T-helper 2 cell treated with Interferon-gamma antibody and Interleukin-4, amounts not matched to agents 5 μg/mL and 100 μg/mL, for 36 hours (primary cell): ENCODE measurements at regions not wholly inside any gene's neighbourhood (a gene's known extent, or its start where the extent isn't known, plus 50 kb on each side); places are given as distances from the start of the nearest gene placed in this dataset.

Experiments used
- DNase-seq: peaks from one replicate; pipeline ENCODE4 v3.0.0; 2021; ENCODE audit warnings: low spot score
- H3K27ac Mint-ChIP-seq: one replicate; pipeline ENCODE4 v1.8.0; 2021; ENCODE audit warnings: mild to moderate bottlenecking, mixed read lengths
- H3K27me3 Mint-ChIP-seq: one replicate; pipeline ENCODE4 v1.8.0; 2021; ENCODE audit warnings: low read depth, mixed read lengths
- H3K36me3 Mint-ChIP-seq: one replicate; pipeline ENCODE4 v1.8.0; 2021; ENCODE audit warnings: low read depth, mixed read lengths
- H3K4me1 Mint-ChIP-seq: one replicate; pipeline ENCODE4 v1.8.0; 2021; ENCODE audit warnings: low read depth, mixed read lengths
- H3K4me3 Mint-ChIP-seq: one replicate; pipeline ENCODE4 v1.8.0; 2022; ENCODE audit warnings: mild to moderate bottlenecking, moderate library complexity, mixed read lengths
- H3K9me3 Mint-ChIP-seq: one replicate; pipeline ENCODE4 v1.8.0; 2021; ENCODE audit warnings: mixed read lengths

- peaks cover 13% of the 10 kb centered on the region for H3K9me3 Mint-ChIP-seq
These were observed 222.0 kb downstream of the SLITRK5 start for GRCh38 chr13:87893186-87893585.

DNA sequence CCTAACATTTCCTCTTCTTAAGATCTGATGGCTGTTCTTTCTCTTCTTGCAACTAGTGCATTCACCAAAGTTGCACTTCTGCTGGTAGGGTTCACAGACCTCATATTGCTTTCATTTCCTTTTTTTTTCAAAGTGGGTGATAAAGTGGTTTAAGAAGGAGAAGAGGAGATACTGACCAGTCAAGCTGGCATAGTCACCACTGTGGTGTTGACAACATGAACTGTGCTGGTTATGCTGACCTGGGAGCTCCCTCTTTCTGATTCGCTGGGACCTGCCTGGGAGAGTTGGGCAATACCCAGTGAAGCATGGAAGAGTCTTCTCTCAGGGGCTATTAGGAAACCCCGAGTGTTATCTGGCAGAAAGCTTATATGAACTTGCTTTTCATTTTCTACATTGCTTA lies 222.9 kb downstream of the SLITRK5 start:
- H3K27me3 Mint-ChIP-seq: no peaks in the 10 kb centered on the region
- H3K9me3 Mint-ChIP-seq: peaks cover 13% of the 10 kb centered on the region
- H3K27ac Mint-ChIP-seq: no peak overlapping the region
- H3K4me1 Mint-ChIP-seq: no peaks in the 10 kb centered on the region
- H3K4me3 Mint-ChIP-seq: no peak overlapping the region
- no peak for DNase-seq
- no peaks in the 10 kb centered on the region for H3K36me3 Mint-ChIP-seq

More at GRCh38 chr13:87893186-87893585, 222.0 kb downstream of the SLITRK5 start:
- no peaks in the 10 kb centered on the region for H3K36me3 Mint-ChIP-seq
- DNase-seq: no peak
- no peaks in the 10 kb centered on the region for H3K4me1 Mint-ChIP-seq
- no peaks in the 10 kb centered on the region for H3K27me3 Mint-ChIP-seq
- H3K4me3 Mint-ChIP-seq: no peak overlapping the region
- no peak overlapping the region for H3K27ac Mint-ChIP-seq

DNA sequence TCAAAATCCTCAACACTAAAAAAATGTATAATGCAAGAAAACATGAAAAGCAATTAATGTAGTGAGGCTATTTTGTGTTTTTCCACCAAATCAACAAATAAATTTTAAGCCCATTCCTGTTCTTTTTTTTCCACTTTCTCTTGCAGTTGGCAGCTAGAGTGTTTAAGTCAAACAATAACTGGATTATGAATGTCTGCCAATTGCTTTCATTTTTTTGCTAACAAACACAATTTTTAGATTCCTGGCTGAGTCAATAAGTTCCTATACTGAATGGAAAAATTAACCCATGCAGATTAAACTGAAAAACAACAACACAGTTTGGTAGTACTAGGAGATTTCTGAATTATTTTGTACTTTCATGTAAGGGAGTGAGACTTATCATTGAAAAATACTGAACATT lies 232.4 kb downstream of the SLITRK5 start:
- no peak overlapping the region for H3K4me3 Mint-ChIP-seq
- peaks cover 13% of the 10 kb centered on the region for H3K9me3 Mint-ChIP-seq
- no peak overlapping the region for H3K27ac Mint-ChIP-seq
- no peaks in the 10 kb centered on the region for H3K36me3 Mint-ChIP-seq
- H3K27me3 Mint-ChIP-seq: no peaks in the 10 kb centered on the region
- H3K4me1 Mint-ChIP-seq: no peaks in the 10 kb centered on the region
- no peak for DNase-seq

GRCh38 chr13:87906411-87906810 lies 235.2 kb downstream of the SLITRK5 start:
- Mint-ChIP-seq H3K4me3 (no peak overlapping the region), H3K27me3 (no peaks in the 10 kb centered on the region), H3K36me3 (no peaks in the 10 kb centered on the region), H3K27ac (no peak overlapping the region), H3K9me3 (peaks cover 9% of the 10 kb centered on the region), H3K4me1 (no peaks in the 10 kb centered on the region)
- DNase-seq: no peak

- Mint-ChIP-seq H3K27ac (no peak overlapping the region), H3K27me3 (no peaks in the 10 kb centered on the region), H3K4me3 (no peak overlapping the region), H3K4me1 (no peaks in the 10 kb centered on the region), H3K36me3 (no peaks in the 10 kb centered on the region), H3K9me3 (peaks cover 8% of the 10 kb centered on the region)
- DNase-seq: no peak
These were observed 236.0 kb downstream of the SLITRK5 start for GRCh38 chr13:87907202-87907601.

- Mint-ChIP-seq H3K4me3 (no peak overlapping the region), H3K4me1 (no peaks in the 10 kb centered on the region), H3K36me3 (no peaks in the 10 kb centered on the region)
These were observed 248.8 kb downstream of the SLITRK5 start for GRCh38 chr13:87919956-87920355.

GRCh38 chr13:87923753-87924152 lies 252.6 kb downstream of the SLITRK5 start:
- no peak for DNase-seq
- H3K4me1 Mint-ChIP-seq: no peaks in the 10 kb centered on the region
- H3K4me3 Mint-ChIP-seq: no peak overlapping the region
- no peaks in the 10 kb centered on the region for H3K36me3 Mint-ChIP-seq
- H3K27ac Mint-ChIP-seq: no peak overlapping the region
- H3K9me3 Mint-ChIP-seq: peaks cover 21% of the 10 kb centered on the region
- no peaks in the 10 kb centered on the region for H3K27me3 Mint-ChIP-seq

More at GRCh38 chr13:87919956-87920355, 248.8 kb downstream of the SLITRK5 start:
- Mint-ChIP-seq H3K9me3 (peaks cover 21% of the 10 kb centered on the region), H3K27ac (no peak overlapping the region), H3K27me3 (no peaks in the 10 kb centered on the region)
- no peak for DNase-seq

DNA sequence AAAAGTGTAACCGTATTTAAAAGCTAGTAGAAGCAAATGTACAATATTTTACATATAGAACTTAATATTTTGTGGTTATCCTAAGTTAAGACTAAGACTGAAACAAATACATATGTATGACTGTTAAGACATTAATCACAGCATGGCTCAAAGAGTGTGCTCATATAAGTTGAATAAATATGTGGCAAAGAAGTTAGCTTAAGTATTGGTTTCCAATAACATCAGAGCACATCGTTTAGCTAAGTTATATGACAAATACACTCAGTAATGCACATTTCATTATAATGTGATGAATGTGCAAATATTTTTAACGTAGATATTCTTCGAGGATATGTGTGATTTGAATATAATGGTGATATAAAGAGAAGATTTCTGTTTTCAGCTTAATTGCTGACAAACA lies 253.8 kb downstream of the SLITRK5 start:
- Mint-ChIP-seq H3K27me3 (no peaks in the 10 kb centered on the region), H3K27ac (no peak overlapping the region), H3K9me3 (peaks cover 18% of the 10 kb centered on the region), H3K4me1 (no peaks in the 10 kb centered on the region), H3K36me3 (no peaks in the 10 kb centered on the region), H3K4me3 (no peak overlapping the region)
- DNase-seq: no peak

GRCh38 chr13:87940776-87941175 lies 269.6 kb downstream of the SLITRK5 start:
- no peak for DNase-seq
- H3K27ac Mint-ChIP-seq: no peak overlapping the region
- no peaks in the 10 kb centered on the region for H3K36me3 Mint-ChIP-seq
- peaks cover 15% of the 10 kb centered on the region for H3K9me3 Mint-ChIP-seq
- no peaks in the 10 kb centered on the region for H3K4me1 Mint-ChIP-seq
- H3K27me3 Mint-ChIP-seq: no peaks in the 10 kb centered on the region
- H3K4me3 Mint-ChIP-seq: no peak overlapping the region

- Mint-ChIP-seq H3K4me3 (no peak overlapping the region), H3K27me3 (no peaks in the 10 kb centered on the region), H3K27ac (no peak overlapping the region), H3K9me3 (peaks cover 13% of the 10 kb centered on the region), H3K36me3 (no peaks in the 10 kb centered on the region), H3K4me1 (no peaks in the 10 kb centered on the region)
- no peak for DNase-seq
These were observed 270.1 kb downstream of the SLITRK5 start for GRCh38 chr13:87941226-87941625.

- DNase-seq: no peak
- H3K9me3 Mint-ChIP-seq: peaks cover 8% of the 10 kb centered on the region
- no peaks in the 10 kb centered on the region for H3K4me1 Mint-ChIP-seq
- no peaks in the 10 kb centered on the region for H3K36me3 Mint-ChIP-seq
- H3K27me3 Mint-ChIP-seq: no peaks in the 10 kb centered on the region
- no peak overlapping the region for H3K27ac Mint-ChIP-seq
- H3K4me3 Mint-ChIP-seq: no peak overlapping the region
These were observed 271.0 kb downstream of the SLITRK5 start for GRCh38 chr13:87942205-87942604.

DNA sequence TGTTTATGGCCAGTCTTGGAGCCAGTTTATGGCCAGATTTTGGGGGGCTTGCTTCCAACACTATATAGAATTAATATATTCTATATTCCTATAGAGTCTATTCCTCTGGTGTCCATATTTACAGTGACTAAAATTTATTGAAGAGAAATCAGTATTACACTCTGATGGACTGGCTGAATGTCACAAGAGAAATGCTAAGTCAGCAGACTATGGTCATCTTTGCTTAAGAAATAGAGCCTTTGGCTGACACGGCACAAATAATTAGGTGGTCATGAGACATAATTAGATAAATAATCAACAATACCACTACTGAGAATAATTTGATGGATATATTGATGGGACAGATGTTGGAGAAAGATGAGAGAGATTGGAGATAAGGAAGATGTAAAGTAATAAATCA lies 272.9 kb downstream of the SLITRK5 start:
- Mint-ChIP-seq H3K4me3 (no peak overlapping the region), H3K27ac (no peak overlapping the region), H3K36me3 (no peaks in the 10 kb centered on the region), H3K27me3 (no peaks in the 10 kb centered on the region), H3K4me1 (no peaks in the 10 kb centered on the region), H3K9me3 (peaks cover 8% of the 10 kb centered on the region)
- DNase-seq: no peak

DNA sequence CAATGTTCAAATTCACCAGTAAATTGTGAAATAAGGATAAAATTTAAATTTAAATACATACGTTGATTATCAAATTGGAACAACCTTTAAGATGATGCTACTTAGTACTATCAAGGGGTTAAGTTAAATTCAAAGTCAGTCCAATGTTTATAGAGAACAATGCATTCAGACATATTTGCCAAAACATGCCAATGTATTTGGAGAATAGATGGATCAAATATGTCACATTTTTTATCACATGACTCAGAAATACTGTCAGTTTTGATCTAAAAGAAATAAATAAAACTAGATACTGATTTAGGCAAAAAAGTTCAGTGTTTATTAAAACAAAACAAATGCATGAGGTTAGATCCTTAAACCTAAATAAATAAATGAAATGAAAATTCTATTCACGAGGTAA lies 281.2 kb downstream of the SLITRK5 start:
- Mint-ChIP-seq H3K4me1 (no peaks in the 10 kb centered on the region), H3K27me3 (no peaks in the 10 kb centered on the region)
- DNase-seq: no peak

DNA sequence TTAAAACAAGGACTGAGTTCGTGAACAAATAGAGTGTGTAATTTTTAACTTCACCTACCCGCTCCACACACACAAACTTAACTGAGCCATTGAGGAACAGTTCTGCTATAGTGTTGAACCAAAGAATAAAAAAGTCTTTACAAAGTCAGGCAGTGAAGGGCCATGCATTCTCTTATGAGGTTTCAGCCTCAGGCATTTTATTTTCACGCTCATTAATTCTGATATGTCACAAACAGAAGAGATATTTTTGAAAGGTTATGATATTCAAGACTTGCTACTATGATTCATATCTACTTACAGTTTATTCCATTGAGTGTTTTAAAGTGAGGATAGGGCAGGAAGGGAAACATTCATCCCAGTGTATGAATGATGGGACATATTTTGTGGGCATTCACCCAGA lies 282.2 kb downstream of the SLITRK5 start:
- no peak overlapping the region for H3K27ac Mint-ChIP-seq
- DNase-seq: no peak
- H3K9me3 Mint-ChIP-seq: no peaks in the 10 kb centered on the region
- no peak overlapping the region for H3K4me3 Mint-ChIP-seq
- H3K27me3 Mint-ChIP-seq: no peaks in the 10 kb centered on the region
- no peaks in the 10 kb centered on the region for H3K36me3 Mint-ChIP-seq
- no peaks in the 10 kb centered on the region for H3K4me1 Mint-ChIP-seq

More for the DNA sequence above, 281.2 kb downstream of the SLITRK5 start:
- Mint-ChIP-seq H3K4me3 (no peak overlapping the region), H3K9me3 (no peaks in the 10 kb centered on the region), H3K27ac (no peak overlapping the region), H3K36me3 (no peaks in the 10 kb centered on the region)

DNA sequence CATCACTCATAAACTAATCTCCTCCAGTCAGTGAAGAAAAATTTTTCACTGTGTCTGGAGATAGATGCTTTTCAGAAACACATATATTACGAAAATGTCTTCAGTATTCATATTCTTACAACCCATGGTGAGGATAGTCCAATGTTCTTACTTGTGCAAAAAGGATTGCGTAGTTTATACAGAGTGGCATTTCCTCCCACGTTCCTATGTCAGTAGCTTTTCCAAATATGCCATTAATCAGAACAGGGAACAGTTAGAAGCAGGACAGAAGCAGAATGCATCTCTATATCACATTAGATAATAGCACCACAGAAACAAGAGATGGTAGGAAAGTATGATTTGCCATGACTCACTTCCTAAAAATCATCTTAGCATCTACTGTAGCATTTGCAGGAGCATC lies 282.9 kb downstream of the SLITRK5 start:
- Mint-ChIP-seq H3K27me3 (no peaks in the 10 kb centered on the region), H3K36me3 (no peaks in the 10 kb centered on the region), H3K4me3 (no peak overlapping the region), H3K4me1 (no peaks in the 10 kb centered on the region), H3K27ac (no peak overlapping the region), H3K9me3 (no peaks in the 10 kb centered on the region)
- no peak for DNase-seq
